Stomach (tissue), 4 donors: ENCODE measurements at regions not wholly inside any gene's neighbourhood (a gene's known extent, or its start where the extent isn't known, plus 50 kb on each side); places are given as distances from the start of the nearest gene placed in this dataset.

Source experiments
- POLR2A ChIP-seq, 4 donors: fragments of 450-650 bp; IDR thresholded peaks; one replicate each; pipeline ENCODE4 v1.6.1; 2016; ENCODE audit warnings: antibody characterized with exemption in 4 of 4, control low read depth in 2 of 4, mild to moderate bottlenecking in 1 of 4, moderate library complexity in 1 of 4
- TF ChIP-seq, protein P1 (sequence below), 7 experiments: fragments of 450-650 bp in 4 of 7; fragments of 200-600 bp in 3 of 7; sonication (generic) in 3 of 7; IDR thresholded peaks; one replicate each; pipeline ENCODE4 v1.5.1; 2016 to 2019; ENCODE audit warnings: antibody characterized with exemption in 7 of 7, control low read depth in 2 of 7, mild to moderate bottlenecking in 1 of 7

DNA sequence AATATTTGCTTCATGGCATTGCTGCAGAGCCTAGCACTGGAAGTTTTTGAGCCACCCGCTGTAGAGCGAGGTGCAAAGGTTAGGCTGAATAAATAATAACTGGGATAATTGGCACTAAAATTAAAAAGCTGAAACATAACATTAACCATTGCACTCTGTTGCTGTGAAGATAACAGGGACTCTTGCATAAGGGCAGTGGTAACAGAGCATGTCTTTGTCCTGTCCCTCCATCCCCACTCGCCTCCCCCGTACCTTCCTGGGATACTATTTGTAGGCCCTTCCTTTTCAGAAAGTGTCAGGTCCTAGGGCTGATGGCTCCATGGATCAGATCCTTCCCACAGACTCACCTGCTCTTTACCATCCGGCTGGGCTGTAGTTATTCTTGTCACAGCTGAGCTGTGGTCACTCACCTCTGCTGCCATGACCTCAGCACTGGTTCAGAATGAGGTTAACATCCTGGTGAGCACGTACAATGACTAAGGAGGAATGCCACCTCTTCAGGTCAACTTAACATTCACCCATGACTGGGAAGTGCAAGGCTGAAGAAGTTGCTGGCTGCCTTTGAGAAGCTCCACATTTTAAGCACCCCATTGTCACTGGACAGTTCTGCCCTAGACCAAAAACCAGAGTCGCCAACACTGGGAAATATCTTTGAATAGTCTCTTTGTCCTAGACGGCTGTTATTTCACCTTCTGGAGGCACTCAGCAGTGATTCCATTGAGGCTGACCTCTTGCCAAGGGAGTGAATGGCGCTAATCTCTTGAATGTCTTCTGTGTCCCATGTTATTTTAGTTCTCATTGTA is 103.2 kb upstream of the KIRREL3 start:
- TF ChIP-seq, protein P1, sequence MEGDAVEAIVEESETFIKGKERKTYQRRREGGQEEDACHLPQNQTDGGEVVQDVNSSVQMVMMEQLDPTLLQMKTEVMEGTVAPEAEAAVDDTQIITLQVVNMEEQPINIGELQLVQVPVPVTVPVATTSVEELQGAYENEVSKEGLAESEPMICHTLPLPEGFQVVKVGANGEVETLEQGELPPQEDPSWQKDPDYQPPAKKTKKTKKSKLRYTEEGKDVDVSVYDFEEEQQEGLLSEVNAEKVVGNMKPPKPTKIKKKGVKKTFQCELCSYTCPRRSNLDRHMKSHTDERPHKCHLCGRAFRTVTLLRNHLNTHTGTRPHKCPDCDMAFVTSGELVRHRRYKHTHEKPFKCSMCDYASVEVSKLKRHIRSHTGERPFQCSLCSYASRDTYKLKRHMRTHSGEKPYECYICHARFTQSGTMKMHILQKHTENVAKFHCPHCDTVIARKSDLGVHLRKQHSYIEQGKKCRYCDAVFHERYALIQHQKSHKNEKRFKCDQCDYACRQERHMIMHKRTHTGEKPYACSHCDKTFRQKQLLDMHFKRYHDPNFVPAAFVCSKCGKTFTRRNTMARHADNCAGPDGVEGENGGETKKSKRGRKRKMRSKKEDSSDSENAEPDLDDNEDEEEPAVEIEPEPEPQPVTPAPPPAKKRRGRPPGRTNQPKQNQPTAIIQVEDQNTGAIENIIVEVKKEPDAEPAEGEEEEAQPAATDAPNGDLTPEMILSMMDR (IDR thresholded peaks at IDR 0.05) = no peak
- no peak for TF ChIP-seq POLR2A (IDR thresholded peaks at IDR 0.05)
